ENCODE measurements at regions not wholly inside any gene's neighbourhood (a gene's known extent, or its start where the extent isn't known, plus 50 kb on each side); places are given as distances from the start of the nearest gene placed in this dataset.

GRCh38 chr9:80399606-80400005 lies 827.8 kb downstream of the TLE4 start:
- DNase-seq = no peak

DNA sequence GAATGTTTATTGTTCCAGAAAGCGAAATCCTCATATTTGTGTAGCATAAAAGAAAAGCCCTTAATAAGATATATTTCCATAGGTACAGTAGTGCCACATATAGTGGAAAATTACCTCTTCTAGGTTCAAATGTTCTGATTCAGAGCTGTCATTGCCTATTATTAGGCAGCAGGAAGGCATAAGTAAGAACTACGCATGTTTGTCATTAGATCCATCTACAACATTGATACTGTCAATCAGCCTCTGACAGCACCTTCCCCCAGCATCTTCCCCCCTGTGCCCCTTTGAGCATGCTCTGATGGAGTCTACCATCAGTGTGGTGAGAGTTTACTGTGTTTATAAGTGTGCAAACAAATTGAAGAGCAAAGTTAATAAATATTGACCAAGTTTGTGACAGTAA lies 816.1 kb downstream of the TLE4 start:
- no peak for DNase-seq

- no peak for DNase-seq
Measured at GRCh38 chr9:80385246-80385645, 813.5 kb downstream of the TLE4 start.

DNA sequence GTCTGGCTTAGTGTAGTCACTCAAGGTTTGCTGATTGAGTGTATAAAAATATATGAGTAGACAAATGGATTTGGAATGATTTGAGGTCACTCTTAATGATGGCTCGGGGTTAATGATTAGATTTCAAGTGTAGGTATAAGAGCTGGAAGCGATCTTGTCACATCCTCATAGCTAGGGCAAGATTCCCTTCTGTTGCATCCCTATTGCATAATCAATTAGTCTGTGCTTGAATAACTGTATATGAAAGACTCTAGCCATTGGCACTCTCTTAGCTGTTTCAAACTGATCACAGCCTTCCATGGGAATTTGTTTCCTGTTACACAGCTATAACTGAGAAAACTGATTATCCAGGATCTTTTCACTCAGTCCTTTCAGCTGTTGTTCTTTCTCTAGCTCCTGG lies 811.6 kb downstream of the TLE4 start:
- DNase-seq = no peak

- no peak for DNase-seq
Measured at GRCh38 chr9:80382211-80382891, 810.6 kb downstream of the TLE4 start.

DNA sequence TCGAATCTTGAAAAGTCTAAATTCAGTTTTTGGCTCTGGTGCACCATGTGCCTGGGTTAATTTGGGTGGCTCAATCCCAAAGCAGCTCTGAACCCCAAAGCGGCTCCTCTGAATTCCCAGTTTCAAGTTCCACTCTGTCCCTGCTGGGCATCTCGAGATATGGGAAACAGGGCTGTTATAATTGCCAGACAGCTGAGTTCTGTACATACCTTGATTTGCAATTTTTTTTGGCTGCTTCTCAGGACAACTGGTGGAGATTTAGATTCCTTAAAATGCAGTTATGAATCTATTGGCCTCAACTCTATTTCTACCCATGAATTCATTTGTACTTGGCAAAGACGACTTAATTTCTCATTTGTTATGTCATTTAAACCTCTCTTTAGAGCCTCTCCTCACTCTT lies 808.5 kb downstream of the TLE4 start:
- DNase-seq = no peak

DNA sequence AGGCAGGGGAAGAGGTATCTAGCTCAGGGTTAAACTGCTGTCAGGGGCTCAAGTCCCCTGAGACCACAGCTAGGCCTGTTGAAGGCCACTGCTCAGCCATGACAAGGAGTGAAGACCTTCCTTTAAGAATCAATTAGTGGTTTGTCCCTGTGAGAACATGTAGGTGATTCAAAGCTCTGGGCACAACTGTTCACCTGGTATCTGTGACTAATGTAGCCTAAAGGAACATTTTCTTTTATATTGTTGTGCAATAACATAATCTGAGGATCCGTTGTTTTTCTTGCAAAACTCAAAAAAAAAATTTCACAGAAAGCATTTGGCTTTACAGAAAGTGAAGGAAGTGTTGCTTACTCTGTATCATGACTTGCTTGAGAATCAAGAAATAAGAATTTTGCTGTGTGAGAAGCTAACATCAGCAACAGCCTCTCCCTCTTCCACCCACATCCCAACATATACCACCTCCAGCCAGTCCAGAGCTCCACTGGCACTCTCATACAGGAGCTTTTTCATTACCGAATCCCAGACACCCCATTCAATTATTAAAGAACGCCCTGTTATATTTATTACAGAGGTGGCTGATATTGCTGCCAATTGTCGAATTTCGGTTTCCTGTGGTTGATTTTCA lies 807.0 kb downstream of the TLE4 start:
- DNase-seq = no peak

GRCh38 chr9:80376180-80376579 lies 804.4 kb downstream of the TLE4 start:
- DNase-seq = no peak

GRCh38 chr9:80375477-80375876 lies 803.7 kb downstream of the TLE4 start:
- no peak for DNase-seq

- DNase-seq = no peak
Measured at GRCh38 chr9:80369641-80370040, 797.9 kb downstream of the TLE4 start.

- no peak for DNase-seq
Measured at GRCh38 chr9:80366626-80367025, 794.9 kb downstream of the TLE4 start.

GRCh38 chr9:80359941-80360881 lies 788.4 kb downstream of the TLE4 start:
- DNase-seq = no peak

DNA sequence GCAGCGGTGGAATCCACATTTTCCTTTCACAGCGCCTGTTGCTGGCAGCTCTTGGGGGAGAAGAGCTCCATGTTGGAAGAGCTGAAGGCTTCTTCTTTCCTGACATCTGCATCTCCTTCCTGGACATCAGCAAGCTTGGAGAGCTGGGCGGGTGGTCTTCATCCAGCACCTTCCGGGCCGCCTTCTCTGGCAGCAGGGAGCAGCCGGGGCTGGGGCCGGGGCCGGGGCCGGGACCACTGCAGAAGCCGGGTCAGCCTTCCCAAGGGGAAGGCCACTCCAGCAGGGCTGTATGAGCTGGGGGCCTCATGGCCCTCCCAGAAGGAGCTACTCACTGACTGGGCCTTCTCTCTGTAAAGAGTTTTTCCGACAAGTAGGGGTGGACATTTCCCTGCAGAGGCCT lies 787.5 kb downstream of the TLE4 start:
- no peak for DNase-seq

- DNase-seq = no peak
Measured at GRCh38 chr9:80352967-80353366, 781.2 kb downstream of the TLE4 start.

- DNase-seq = no peak
Measured at GRCh38 chr9:80351612-80352011, 779.8 kb downstream of the TLE4 start.

- no peak for DNase-seq
Measured at GRCh38 chr9:80326105-80326504, 754.3 kb downstream of the TLE4 start.

GRCh38 chr9:80320916-80321315 lies 749.2 kb downstream of the TLE4 start:
- no peak for DNase-seq

GRCh38 chr9:80320480-80320879 lies 748.7 kb downstream of the TLE4 start:
- no peak for DNase-seq

DNA sequence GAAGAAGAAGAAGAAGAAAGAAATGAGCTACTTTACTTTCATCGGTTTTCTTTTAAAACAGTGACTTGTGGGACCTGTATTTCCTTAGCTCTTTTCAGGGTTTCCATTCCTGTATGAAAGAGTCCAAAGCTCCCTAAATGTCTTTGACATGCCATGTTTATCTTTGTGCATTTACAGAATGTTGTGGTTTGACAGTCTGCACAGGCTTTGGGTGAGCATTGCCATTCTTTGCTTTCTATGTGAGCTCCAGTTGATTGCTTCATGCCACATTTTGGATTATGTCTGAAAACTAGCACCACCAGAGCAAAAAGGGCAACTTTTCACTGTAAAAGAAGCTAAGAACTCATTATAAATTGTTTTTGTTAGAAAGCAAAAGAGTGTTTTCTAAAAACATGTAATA lies 733.4 kb downstream of the TLE4 start:
- DNase-seq = no peak

DNA sequence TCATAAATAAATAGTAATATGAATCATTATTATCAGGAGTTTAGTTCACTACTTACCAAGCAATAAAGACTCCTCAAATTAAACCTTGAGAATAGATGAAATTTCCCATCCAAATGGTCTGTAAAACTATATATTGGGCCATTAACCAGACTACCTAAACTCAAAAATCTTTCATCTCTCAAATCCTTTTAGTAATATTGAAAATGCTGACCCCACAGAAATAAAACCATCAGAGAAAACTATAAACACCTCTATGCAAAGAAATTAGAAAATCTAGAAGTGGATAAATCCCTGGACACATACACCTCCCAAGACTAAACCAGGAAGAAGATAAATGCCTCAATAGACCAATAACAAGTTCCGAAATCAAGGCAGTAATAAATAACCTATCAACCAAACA lies 723.2 kb downstream of the TLE4 start:
- DNase-seq = no peak

DNA sequence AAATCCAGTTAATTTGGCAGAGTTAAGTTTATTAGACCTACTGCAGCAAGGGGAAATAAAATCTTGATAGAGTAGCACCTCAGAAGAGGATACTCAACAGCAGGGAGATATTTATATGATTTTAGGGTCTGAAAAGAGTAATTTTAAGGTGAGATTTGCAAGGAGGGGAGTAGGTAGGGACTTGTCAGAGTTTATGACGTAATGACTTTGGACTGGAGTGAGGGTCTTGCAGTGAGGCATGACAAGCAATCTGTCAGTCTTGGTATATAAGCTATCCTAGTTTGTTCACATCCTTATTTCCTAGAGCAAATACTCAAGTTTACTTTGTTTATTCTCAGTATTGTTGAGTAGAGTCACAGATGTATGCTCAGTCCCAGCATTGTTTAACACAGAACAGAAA lies 722.6 kb downstream of the TLE4 start:
- DNase-seq = no peak

DNA sequence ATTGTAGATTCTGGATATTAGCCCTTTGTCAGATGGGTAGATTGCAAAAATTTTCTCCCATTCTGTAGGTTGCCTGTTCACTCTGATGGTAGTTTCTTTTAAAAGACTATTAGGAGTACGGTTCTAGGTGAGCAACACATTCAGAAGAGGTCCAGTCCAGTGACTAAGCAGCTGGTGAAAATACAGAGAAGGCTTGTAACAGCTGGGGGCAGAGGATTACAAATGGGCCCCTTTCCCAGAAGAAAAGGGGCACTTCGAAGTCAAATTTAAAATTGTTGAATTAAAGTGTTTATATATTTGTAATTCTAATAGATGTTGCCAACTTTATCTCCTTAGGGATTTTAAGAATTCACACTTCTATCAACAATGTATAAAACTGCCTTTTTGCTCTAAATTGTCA lies 720.5 kb downstream of the TLE4 start:
- no peak for DNase-seq

- DNase-seq = no peak
Measured at GRCh38 chr9:80285326-80285725, 713.6 kb downstream of the TLE4 start.

GRCh38 chr9:80282766-80283165 lies 711.0 kb downstream of the TLE4 start:
- no peak for DNase-seq
